NCI-H2196 treated with DMSO at 0.1 percent for 48 hours (cell line): ENCODE measurements at regions not wholly inside any gene's neighbourhood (a gene's known extent, or its start where the extent isn't known, plus 50 kb on each side); places are given as distances from the start of the nearest gene placed in this dataset.
A peak's percentile ranks its signal among the peaks of the same experiment; 100 is the strongest.

Experiments
- DNase-seq: peaks from one replicate; lab custom pipeline; 2025; ENCODE audit not compliant: unreplicated experiment; lab: John Stamatoyannopoulos, UW

- no peak for DNase-seq
These were observed 167.7 kb upstream of the MKLN1 start for GRCh38 chr7:131159961-131160361.

GRCh38 chr7:131161103-131161502, 166.6 kb upstream of the MKLN1 start:
- no peak for DNase-seq

DNA sequence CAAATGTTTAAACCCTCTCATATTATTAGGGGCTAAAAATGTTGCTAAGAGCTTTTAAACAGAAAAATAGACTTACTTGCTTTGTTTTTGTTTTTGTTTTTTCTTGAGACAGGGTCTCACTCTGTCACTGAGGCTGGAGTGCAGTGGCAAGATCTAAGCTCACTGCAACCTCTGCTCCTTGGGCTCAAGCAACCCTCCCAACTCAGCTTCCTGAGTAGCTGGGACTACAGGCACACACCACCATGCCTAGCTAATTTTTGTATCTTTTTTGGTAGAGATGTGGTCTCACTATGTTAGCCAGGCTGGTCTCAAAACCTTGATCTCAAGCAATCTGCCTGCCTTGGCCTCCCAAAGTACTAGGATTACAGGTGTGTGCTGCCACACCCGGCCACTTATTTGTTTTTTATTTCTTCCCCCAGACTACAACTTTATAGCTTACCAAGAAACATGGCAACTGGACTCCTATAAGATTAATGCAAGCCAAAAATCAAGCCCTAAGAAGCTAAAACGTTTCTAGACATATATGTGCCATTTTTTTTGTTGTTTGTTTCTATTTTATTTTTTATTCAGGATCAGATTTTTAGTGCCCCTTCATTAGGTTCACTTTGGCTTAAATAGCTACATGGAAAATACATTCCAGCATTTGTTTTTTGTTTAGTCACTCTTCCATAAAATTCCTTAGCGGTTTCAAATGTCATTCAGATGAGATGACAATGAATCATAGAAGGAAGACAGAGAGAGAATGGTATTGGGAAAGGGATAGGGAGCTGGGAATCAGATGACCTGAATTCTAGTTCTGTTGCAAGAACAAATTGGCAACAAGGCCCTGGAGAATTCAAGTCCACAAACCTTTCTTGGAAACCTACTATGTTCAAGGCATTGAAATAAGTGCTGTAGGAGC, 163.4 kb upstream of the MKLN1 start:
- DNase-seq, result no peak

- no peak for DNase-seq
These were observed 161.6 kb upstream of the MKLN1 start for GRCh38 chr7:131166066-131166465.

- no peak for DNase-seq
These were observed 157.0 kb upstream of the MKLN1 start for GRCh38 chr7:131170440-131171271.

DNA sequence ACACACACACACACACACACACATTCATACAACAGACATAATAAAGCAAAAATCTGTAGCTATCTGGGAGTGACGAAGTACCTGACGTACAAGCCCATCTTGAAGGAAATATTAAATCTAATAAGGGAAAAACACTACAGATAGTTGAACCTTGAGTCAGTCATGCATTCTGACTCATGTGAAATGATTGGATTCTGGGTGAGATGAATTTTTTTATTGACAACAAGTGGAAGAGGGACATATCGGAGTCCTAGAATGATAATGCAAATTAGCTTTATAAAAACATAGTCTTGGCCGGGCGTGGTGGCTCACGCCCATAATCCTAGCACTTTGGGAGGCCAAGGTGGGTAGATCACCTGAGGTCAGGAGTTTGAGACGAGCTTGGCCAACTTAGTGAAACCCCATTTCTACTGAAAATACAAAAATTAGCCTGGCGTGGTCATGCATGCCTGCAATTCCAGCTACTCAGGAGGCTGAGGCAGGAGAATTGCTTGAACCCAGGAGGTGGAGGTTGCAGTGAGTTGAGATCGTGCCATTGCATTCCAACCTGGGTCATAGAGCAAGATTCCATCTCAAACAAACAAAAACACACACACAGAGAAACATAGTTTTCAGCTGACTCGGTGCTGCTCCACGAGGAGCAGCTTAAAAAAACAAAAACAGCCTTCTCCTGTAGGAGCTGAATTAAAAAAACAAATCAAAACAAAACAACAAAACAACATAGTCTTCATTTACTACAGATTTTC, 154.4 kb upstream of the MKLN1 start:
- no peak for DNase-seq

GRCh38 chr7:131174391-131174790, 153.3 kb upstream of the MKLN1 start:
- no peak for DNase-seq

DNA sequence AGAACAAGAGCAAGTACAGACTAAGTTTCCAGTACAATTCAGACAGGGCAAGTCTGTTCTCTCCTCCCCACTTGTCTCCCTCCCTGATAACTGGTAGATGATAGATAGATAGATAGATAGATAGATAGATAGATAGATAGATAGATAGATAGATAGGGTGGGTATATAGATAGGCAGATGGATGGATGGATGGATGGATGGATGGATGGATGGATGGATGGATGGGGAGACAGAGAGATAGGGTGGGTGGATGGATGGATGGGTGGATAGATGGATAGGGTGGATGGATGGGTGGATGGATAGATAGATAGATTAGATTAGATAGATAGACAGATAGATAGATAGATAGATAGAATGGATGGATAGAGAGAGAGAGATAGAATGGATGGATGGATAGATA, 152.8 kb upstream of the MKLN1 start:
- DNase-seq, result no peak

DNA sequence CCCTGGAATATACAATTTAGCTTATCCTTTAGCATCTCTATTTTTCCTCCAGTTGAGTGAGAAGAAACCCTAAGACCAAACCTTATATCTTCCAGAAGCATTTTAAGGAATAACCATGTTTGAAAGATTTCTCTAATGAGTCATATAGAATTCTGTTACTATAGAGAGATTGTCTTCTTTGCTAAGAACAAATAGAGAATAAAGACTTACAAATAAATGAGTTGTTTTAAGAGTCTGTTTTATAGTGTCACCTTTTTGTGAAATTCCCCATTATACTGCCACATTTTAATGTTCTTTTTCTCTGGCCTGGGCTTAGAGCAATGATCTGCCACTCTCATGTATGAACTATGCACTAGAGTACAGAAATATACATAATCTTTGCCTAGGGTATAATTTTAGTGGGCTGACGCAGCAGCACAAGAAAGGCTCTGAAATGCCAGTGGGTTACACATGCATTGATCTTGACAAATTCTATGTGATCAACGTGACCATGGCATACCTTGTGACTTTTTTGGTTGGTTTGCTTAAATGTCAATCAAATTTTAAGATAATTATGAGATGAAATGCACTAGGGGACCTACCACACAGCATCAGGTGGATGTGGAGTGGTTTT, 145.1 kb upstream of the MKLN1 start:
- DNase-seq, result no peak

DNA sequence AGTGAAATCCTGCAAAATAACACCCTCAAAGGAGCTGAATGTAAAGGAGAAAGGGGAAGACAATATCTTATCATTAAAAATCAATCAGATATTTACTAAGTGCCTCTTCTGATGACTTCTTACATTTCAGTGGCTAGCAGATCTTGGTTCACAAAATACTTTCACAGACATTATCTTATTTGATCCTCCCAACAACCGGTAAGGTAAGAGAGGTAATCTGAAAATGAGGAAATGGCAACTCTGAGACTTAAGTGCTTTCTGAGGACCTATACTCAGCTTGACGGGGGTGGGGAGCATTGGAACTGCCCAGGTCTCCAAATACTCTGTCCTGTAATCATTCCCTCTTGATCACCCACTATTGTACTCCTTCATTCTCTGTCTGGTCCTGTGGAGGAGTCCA, 144.6 kb upstream of the MKLN1 start:
- DNase-seq, result no peak

GRCh38 chr7:131183611-131184119, 144.0 kb upstream of the MKLN1 start:
- DNase-seq, result no peak

- DNase-seq, result no peak
These were observed 140.9 kb upstream of the MKLN1 start for GRCh38 chr7:131186816-131187215.

GRCh38 chr7:131188367-131189339, 139.0 kb upstream of the MKLN1 start:
- DNase-seq, result peak; percentile 14

DNA sequence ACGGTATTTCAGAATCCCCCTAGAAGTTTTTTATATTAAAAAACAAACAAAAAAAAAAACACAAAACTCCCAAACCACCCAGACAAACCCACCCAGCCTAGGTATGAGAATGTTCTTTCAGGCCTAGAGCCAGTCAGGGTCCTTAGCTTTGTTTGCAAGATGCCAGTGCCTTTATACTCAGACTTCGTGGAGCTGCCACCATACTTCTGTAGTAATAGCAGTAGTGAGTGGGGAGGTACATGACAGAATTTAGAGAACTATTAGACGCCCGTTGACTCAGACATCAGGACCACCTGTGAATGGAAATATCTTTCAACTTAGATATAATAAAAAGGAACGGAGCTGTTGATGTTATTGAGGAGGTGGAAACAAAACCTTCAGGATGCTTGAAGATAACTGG, 138.2 kb upstream of the MKLN1 start:
- no peak for DNase-seq

- DNase-seq, result no peak
These were observed 137.5 kb upstream of the MKLN1 start for GRCh38 chr7:131190146-131190545.

- DNase-seq, result no peak
These were observed 137.1 kb upstream of the MKLN1 start for GRCh38 chr7:131190581-131190980.

- DNase-seq, result no peak
These were observed 133.4 kb upstream of the MKLN1 start for GRCh38 chr7:131194070-131194865.

DNA sequence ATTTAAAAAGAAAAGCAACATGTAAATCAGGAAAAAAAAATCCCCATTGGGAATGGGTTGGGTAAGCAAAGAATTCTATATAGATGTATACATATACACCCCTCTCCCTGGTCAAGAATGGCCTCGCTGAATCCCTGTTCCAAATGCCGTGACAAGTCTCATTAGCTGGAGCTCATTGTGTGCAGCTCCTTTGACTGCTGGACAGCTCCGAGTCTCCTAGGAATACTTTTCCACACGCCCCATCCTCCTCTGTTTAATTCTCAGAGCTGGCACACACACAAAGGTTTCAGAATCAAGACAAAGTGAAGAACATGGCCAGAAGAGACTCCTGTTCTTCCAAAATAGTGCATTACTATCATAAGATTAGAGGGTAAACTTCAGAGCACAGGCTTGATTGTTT, 130.9 kb upstream of the MKLN1 start:
- DNase-seq, result no peak
